GM19025 (cell line): ENCODE measurements at regions not wholly inside any gene's neighbourhood (a gene's known extent, or its start where the extent isn't known, plus 50 kb on each side); places are given as distances from the start of the nearest gene placed in this dataset.
A peak's percentile ranks its signal among the peaks of the same experiment; 100 is the strongest.

Experiments used
- ATAC-seq: cut with Tn5 transposase; IDR thresholded peaks from one replicate; pipeline ENCODE4 v1.9.1; 2021; ENCODE audit warnings: mild to moderate bottlenecking, low read depth, moderate library complexity; ENCODE audit not compliant: unreplicated experiment

- peak; percentile 76 for ATAC-seq
These were observed 467.5 kb upstream of the CHST9 start for GRCh38 chr18:27652480-27653121.

DNA sequence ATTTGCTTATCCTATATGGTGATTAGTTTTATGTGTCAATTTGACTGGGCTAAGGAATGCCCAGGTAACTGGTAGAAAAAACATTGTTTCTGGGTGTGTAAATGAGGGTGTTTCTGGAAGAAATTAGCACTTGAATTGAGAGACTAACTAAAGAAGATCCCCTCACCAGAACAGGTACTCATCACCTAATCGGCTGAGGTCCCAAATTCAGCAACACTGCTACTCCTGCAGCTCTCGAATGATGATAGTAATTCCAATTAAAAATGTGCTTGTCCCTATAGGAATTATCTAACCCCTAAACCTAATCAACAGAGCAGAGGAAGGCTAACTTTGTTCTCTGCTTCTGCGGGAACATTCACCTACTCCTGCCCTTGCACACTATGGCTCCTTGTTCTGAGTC, 464.5 kb upstream of the CHST9 start:
- no peak for ATAC-seq

DNA sequence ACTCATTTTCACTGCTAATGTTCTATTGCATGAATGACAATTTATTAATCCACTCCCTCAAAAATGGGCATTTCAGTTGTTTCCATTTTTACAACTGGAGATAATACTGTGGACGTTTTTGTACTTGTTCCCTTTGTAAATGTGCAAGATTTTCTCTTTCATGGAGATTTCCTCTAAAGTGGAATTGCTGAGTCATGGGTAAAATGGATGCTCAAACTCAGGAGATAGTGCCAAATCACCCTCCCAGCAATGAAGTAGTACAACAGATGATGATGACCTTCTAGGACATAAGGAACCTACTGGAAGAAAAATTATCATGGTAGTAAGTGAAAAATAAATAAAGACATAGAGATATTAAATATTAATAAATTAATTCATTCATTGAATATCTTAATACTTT, 460.8 kb upstream of the CHST9 start:
- no peak for ATAC-seq

DNA sequence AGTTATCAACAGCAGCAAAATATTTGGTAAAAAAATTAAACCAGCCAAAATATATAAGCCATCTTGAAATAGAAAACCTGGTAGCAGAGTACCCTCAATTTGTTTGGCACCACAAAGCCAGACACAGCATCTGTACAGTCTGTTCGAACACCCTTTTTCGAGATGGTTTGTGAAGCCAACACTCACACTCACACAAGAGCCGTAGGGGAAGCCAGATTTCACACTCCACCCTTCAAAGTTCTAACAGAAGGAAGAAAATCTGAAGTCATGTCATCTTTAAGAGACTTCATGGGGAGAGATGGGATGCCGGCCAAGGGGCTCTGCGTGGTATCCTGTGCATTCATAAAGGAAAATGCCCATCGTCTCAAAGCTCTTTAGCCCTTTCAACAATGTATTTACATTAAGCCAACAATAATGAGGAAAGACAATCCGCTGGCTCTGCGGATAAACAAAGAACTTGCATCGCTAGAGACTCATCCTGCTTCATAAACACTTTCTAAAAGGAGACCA, 451.5 kb upstream of the CHST9 start:
- no peak for ATAC-seq

DNA sequence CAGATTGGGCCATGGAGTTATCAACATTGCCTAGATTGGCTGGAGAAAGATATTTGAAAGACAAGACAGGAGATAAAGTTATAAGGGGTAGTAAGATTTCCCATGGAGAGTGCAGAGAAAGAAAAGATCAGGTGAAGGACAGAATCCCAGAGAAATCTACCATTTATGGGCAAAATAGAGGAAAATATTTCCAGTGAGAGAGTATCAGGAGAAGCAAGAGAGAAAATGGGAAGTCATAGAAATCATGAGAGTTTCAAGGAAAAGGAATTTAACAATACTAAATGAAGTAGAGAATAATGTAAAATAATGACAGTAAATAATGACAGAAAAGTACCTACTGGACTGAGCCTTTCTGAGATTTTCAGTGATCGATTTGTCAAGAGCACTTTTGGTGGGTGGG, 447.6 kb upstream of the CHST9 start:
- no peak for ATAC-seq

DNA sequence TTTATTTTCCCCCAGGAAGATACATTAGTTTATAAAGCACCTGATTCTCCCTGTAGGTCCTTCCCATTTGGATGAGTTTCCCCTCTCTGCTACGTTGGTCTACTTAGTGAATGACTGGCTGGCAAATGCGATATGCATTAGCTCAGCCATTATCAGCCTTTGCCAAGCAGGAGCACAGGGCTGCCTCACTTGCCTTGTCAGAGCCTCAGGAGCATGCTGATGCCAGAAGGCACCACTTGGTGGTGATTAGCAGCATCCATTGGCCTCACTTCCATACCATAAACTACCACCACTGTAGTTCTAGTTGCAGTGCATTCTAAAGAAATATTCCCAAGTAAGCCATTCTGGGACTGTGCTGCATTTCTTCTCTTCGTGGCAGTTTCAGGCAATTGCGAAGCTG, 442.8 kb upstream of the CHST9 start:
- no peak for ATAC-seq

- no peak for ATAC-seq
These were observed 436.3 kb upstream of the CHST9 start for GRCh38 chr18:27621236-27621890.

- no peak for ATAC-seq
These were observed 434.8 kb upstream of the CHST9 start for GRCh38 chr18:27619906-27620305.

DNA sequence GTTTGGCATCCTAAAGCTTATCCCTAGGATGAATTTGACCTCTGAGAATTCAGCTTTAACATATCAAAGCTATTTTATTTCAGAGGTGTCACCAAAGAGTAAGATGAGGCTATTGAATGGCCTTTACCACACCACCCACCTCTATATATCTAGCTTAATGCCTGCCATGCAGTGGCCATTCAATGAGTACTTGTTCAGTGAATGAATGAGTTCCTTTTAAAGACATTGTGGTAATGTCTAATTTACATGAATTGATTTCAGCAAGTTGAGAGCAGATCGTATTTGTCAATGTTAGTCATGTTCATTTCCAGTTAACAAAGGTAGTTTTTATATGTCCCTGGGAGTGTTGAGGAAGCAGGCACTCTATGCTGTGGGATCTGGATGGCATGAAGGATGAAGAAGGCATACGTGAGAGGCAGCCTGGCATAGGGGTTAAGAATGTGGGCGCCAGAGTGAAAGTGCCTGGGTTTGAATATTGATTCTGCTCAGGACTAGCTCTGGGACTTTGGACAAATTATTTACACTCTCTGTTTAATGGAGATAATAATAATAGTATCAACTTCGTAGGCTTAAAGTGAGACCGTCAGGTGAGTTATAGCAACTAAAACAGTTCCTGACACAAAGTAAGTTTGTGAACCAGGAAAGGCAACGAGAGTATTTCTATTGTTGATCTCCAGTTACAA, 434.1 kb upstream of the CHST9 start:
- ATAC-seq: no peak

GRCh38 chr18:27616324-27616723, 431.2 kb upstream of the CHST9 start:
- ATAC-seq: no peak

DNA sequence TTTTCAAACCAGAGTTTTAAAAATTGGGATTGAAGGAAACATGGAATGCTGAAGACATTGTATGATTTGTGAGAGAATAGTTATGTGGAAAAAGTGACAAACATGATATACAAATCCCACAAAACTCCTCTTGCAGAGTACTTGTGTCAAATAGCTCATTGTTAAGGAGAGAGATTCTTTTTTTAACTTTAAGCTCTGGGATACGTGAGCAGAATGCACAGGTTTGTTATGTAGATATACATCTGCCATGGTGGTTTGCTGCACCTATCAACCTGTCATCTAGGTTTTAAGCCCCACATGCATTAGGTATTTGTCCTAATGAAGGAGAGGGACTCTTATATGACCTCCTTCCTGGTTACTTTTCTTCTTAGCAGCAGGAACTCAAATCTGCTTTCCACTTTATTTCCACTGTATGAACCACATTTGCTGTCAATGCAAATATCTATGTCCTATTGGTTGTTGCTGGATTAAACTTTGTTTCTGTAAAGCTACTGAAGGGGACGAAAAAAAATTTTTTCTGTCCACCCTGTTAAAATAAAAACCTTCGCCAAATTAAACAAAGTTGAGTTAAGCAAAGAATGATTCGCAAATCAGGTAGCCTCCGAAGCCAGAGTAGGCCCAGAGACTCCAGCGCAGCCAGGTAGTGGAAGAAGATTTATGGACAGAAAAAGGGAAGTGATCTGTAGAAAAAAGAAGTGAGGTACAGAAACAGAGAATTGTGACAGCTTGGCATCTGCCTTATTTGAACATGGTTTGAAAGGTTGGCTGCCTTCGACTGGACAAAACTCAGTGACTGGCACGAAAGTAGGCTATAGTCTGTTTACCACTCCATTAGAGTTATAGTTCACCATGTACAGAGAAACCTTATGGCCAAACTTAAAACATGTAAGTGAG, 430.1 kb upstream of the CHST9 start:
- ATAC-seq: no peak

DNA sequence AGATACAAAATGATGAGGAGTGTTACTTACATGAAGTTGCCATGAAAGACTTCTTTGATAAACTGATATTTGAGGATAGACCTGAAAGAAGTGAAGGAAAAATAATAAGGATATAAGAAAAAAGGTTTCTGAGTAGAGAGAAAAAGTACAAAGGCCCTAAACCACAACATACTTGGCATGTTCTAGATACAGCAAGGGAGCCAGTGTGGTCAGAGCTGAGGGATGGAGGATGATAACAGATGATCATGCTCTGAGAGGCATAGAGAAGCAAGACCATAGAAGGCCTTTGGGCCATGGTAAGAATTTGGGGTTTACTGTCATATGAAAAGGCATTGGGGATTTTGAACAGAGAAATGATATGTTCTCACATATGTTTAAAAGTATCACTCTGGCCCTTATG, 424.1 kb upstream of the CHST9 start:
- no peak for ATAC-seq

GRCh38 chr18:27608742-27609141, 423.6 kb upstream of the CHST9 start:
- no peak for ATAC-seq

- ATAC-seq: no peak
These were observed 423.1 kb upstream of the CHST9 start for GRCh38 chr18:27608174-27608573.

DNA sequence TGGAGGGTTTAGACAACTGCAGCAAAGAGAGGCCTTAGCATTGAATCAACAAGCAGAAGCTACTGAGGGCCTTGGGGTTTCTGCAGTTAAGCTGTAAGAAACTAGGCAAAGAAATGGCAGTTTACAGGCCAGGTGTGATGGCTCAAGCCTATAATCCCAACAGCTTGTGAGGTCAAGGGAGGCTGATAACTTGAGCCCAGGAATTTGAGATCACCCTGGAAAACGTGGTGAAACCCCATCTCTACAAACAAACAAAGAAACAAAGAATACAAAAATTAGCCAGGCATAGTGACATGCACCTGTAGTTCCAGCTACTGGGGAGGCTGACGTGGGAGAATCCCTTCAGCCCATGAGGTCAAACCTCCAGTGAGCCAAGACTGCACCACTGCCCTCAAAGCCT, 421.6 kb upstream of the CHST9 start:
- ATAC-seq: no peak

- ATAC-seq: peak; percentile 76
These were observed 420.2 kb upstream of the CHST9 start for GRCh38 chr18:27605107-27605834.

DNA sequence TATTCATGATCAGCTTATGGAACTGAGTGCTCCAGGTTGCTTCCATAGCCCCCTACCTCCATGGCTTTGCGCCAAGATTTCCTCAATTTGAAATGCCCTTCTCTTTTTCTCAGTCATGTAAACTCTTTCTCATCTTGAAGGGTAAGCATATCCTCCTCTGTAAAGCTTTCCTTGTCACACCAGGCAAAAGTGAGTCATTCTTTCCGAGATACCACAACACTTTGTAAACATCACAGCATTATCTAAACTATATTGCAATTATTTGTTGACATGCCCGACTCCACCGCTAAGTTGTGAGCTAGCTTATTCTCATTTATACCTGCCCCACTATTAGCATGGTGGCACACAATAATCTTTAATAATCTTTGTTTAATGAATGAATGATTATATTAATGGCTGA, 419.5 kb upstream of the CHST9 start:
- no peak for ATAC-seq

- ATAC-seq: no peak
These were observed 417.0 kb upstream of the CHST9 start for GRCh38 chr18:27602092-27602491.

DNA sequence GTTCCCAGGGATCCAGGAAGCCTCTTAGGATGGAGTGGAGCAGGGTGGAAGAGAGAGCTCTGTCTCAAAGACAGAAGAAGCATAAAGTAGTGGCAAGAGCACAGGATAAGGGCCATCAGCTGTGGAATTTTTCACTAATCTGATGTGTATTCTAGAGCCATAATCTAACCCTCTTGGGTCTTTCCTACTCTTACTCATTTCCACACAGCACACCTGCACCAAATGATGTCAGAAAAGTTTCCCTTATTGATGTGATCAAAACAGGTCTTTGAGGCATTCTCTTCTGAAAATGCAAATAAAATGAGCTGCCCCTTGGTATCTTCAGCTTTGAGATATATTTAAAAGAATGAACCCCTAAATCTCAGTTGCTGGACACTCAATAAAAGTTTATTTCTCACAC, 415.1 kb upstream of the CHST9 start:
- ATAC-seq: no peak

DNA sequence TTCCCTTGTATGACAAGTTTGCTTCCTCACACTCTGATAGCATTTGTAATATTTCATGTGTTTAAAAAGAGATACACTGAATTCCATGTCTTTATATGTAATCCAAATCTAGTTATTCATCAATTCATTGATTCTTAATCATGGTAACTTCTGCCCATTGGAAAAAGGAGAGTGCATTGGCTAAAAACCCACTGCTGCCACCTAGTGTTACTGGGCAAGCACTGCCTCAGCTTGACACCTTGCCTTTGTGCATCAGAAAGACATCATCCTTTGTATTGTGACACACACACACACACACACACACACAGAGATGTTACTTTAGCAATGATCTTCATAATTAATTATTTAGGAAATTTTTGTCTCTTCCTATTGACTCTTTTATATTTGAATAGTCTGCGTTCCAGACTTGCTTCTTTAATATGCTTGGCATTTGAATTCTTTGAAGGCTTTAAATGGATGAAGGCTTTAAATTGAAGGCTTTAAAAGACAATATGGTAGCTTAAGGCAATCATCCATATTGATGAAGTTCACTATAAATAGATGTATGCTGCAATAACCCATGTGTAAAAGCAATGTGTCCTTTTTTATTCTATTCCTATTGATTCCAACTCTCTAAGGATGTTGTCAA, 414.2 kb upstream of the CHST9 start:
- no peak for ATAC-seq
